H1 (cell line): ENCODE measurements at regions not wholly inside any gene's neighbourhood (a gene's known extent, or its start where the extent isn't known, plus 50 kb on each side); places are given as distances from the start of the nearest gene placed in this dataset.

Experiments used
- CTCF ChIA-PET: fragments of 300-600 bp; sonication (Branson Sonifier 250); formaldehyde crosslinking; loops from one replicate; lab custom pipeline; 2021; ENCODE audit not compliant: partially characterized antibody; lab: Charles Lee
- POLR2A ChIA-PET: fragments of 300-600 bp; sonication (Branson Sonifier 250); formaldehyde crosslinking; loops from one replicate; lab custom pipeline; 2021; ENCODE audit warnings: inconsistent platforms; ENCODE audit not compliant: partially characterized antibody; lab: Charles Lee
- DNase-seq, 2 experiments: peaks; one replicate each; pipeline versions ENCODE4 v3.0.0 to v3.0.0-alpha.2; 2010 to 2022; ENCODE audit warnings: low spot score in 2 of 2, low read depth in 1 of 2, mixed read lengths in 1 of 2
- FAIRE-seq: peaks from 2 replicates; lab custom pipeline; 2011; peaks lifted over from hg19 to GRCh38; lab: Jason Lieb, UNC
- H2AFZ ChIP-seq: 2 replicates; pipeline ENCODE4 v1.8.1; 2012; ENCODE audit warnings: low read length, inconsistent platforms
- H2AK5ac ChIP-seq: 2 replicates; pipeline ENCODE4 v1.6.1; 2013; ENCODE audit warnings: low read depth, low read length
- H2BK120ac ChIP-seq: replicated peaks from 2 replicates; pipeline ENCODE3; 2013; ENCODE audit warnings: low read depth, low read length, inconsistent platforms
- H2BK12ac ChIP-seq: 2 replicates; pipeline ENCODE4 v1.6.1; 2013; ENCODE audit warnings: low read depth, low read length
- H2BK15ac ChIP-seq: 2 replicates; pipeline ENCODE4 v1.6.1; 2013; ENCODE audit warnings: low read length
- H2BK20ac ChIP-seq: 2 replicates; pipeline ENCODE4 v1.6.1; 2013; ENCODE audit warnings: low read length
- H2BK5ac ChIP-seq: 2 replicates; pipeline ENCODE4 v1.6.1; 2013; ENCODE audit warnings: low read depth, low read length
- H3K14ac ChIP-seq: 2 replicates; pipeline ENCODE4 v1.6.1; 2013; ENCODE audit warnings: inconsistent platforms; ENCODE audit not compliant: insufficient read length
- H3K18ac ChIP-seq: 2 replicates; pipeline ENCODE4 v1.6.1; 2013; ENCODE audit warnings: low read length; ENCODE audit errors: extremely low read depth
- H3K23ac ChIP-seq: 2 replicates; pipeline ENCODE4 v1.6.1; 2013; ENCODE audit warnings: inconsistent platforms; ENCODE audit not compliant: insufficient read length
- H3K23me2 ChIP-seq: 2 replicates; pipeline ENCODE4 v1.6.1; 2013; ENCODE audit warnings: low read depth, low read length
- H3K27ac ChIP-seq: 2 replicates; pipeline ENCODE4 v1.6.1; 2011; ENCODE audit warnings: low read depth, low read length, inconsistent platforms
- H3K27me3 ChIP-seq, 4 experiments: replicated peaks in 1 of 4; 1 replicate in 1 of 4; 2 replicates in 3 of 4; pipeline versions ENCODE4 v1.6.1 to v1.8.1; 2011 to 2013; ENCODE audit warnings: low read length in 3 of 4, mild to moderate bottlenecking in 3 of 4, inconsistent platforms in 2 of 4, mixed read lengths in 2 of 4, moderate library complexity in 1 of 4; ENCODE audit not compliant: control insufficient read depth in 3 of 4, insufficient read depth in 3 of 4; ENCODE audit errors: extremely low read depth in 1 of 4
- H3K36me3 ChIP-seq, 4 experiments: 2 replicates each; pipeline versions ENCODE4 v1.6.1 to v1.8.1; 2011 to 2013; ENCODE audit warnings: mild to moderate bottlenecking in 4 of 4, low read length in 3 of 4, moderate library complexity in 2 of 4, control low read depth in 1 of 4, inconsistent platforms in 1 of 4; ENCODE audit not compliant: insufficient read depth in 4 of 4, control insufficient read depth in 2 of 4
- H3K4ac ChIP-seq: replicated peaks from 2 replicates; pipeline ENCODE3; 2013; ENCODE audit warnings: low read length, low read depth, mixed read lengths, inconsistent platforms; ENCODE audit not compliant: insufficient read length
- H3K4me1 ChIP-seq, 4 experiments: replicated peaks in 1 of 4; 1 replicate in 1 of 4; 2 replicates in 3 of 4; pipeline versions ENCODE4 v1.6.1 to v1.8.1; 2011 to 2013; ENCODE audit warnings: low read length in 3 of 4, inconsistent platforms in 2 of 4, mixed read lengths in 1 of 4; ENCODE audit not compliant: insufficient read depth in 4 of 4, control insufficient read depth in 3 of 4
- H3K4me2 ChIP-seq, 2 experiments: 2 replicates each; pipeline versions ENCODE4 v1.6.1 to v1.8.1; 2011 to 2013; ENCODE audit warnings: low read depth in 2 of 2, low read length in 2 of 2, control low read depth in 1 of 2, inconsistent platforms in 1 of 2, mild to moderate bottlenecking in 1 of 2; ENCODE audit not compliant: insufficient read depth in 1 of 2
- H3K4me3 ChIP-seq, 4 experiments: fragments of 200-600, 300-600 bp in 1 of 4; sonication (generic), shearing (Covaris generic), sonication (Bioruptor Twin) in 1 of 4; 2 replicates each; pipeline versions ENCODE4 v1.5.1 to v1.8.1; 2011 to 2016; ENCODE audit warnings: low read length in 4 of 4, low read depth in 3 of 4, control low read depth in 2 of 4, inconsistent platforms in 2 of 4, mild to moderate bottlenecking in 2 of 4, mixed read lengths in 1 of 4, moderate library complexity in 1 of 4; ENCODE audit not compliant: insufficient read depth in 2 of 4; ENCODE audit errors: extremely low read depth in 1 of 4
- H3K56ac ChIP-seq: replicated peaks from 2 replicates; pipeline ENCODE3; 2013; ENCODE audit warnings: low read depth, mild to moderate bottlenecking, mixed read lengths, low read length, inconsistent platforms; ENCODE audit not compliant: insufficient read length
- H3K79me1 ChIP-seq: 2 replicates; pipeline ENCODE4 v1.6.1; 2013; ENCODE audit warnings: low read depth, low read length, control low read depth
- H3K79me2 ChIP-seq, 2 experiments: 2 replicates each; pipeline versions ENCODE4 v1.6.1 to v1.8.1; 2012 to 2013; ENCODE audit warnings: low read length in 2 of 2, mild to moderate bottlenecking in 2 of 2, inconsistent platforms in 1 of 2; ENCODE audit not compliant: insufficient read depth in 2 of 2, control insufficient read depth in 1 of 2
- H3K9ac ChIP-seq, 4 experiments: replicated peaks in 1 of 4; 1 replicate in 1 of 4; 2 replicates in 3 of 4; pipeline versions ENCODE4 v1.6.1 to v1.8.1; 2011 to 2013; ENCODE audit warnings: low read depth in 3 of 4, low read length in 3 of 4, control low read depth in 2 of 4, mild to moderate bottlenecking in 2 of 4, moderate library complexity in 2 of 4, inconsistent platforms in 1 of 4; ENCODE audit errors: extremely low read depth in 1 of 4
- H3K9me3 ChIP-seq, 2 experiments: 2 replicates each; pipeline versions ENCODE4 v1.6.1 to v1.8.1; 2012 to 2013; ENCODE audit warnings: mild to moderate bottlenecking in 2 of 2, moderate library complexity in 2 of 2, control low read depth in 1 of 2, inconsistent platforms in 1 of 2, low read depth in 1 of 2, low read length in 1 of 2, mixed read lengths in 1 of 2; ENCODE audit not compliant: insufficient read depth in 2 of 2
- H4K20me1 ChIP-seq, 2 experiments: replicated peaks in 1 of 2; 2 replicates each; pipeline versions ENCODE3 to v1.8.1; 2011 to 2013; ENCODE audit warnings: inconsistent platforms in 2 of 2, low read length in 2 of 2, mild to moderate bottlenecking in 1 of 2; ENCODE audit not compliant: insufficient read depth in 2 of 2, control insufficient read depth in 1 of 2
- H4K5ac ChIP-seq: 2 replicates; pipeline ENCODE4 v1.6.1; 2013; ENCODE audit warnings: low read length, low read depth, mixed read lengths, inconsistent platforms; ENCODE audit not compliant: insufficient read length
- H4K8ac ChIP-seq: 2 replicates; pipeline ENCODE4 v1.8.0; 2013; ENCODE audit warnings: mild to moderate bottlenecking, moderate library complexity, low read length, inconsistent platforms; ENCODE audit not compliant: insufficient read depth; ENCODE audit errors: extremely low read depth
- H4K91ac ChIP-seq: replicated peaks from 2 replicates; pipeline ENCODE3; 2013; ENCODE audit warnings: low read length, mixed read lengths, inconsistent platforms; ENCODE audit not compliant: insufficient read length
- CBX5 ChIP-seq: fragments of 300-800, 300-1000 bp; sonication (generic); IDR thresholded peaks from 2 replicates; pipeline ENCODE4 v1.7.1; 2016; ENCODE audit warnings: antibody characterized with exemption, low read length, low read depth
- CEBPB ChIP-seq: IDR thresholded peaks from 2 replicates; pipeline ENCODE4 v1.6.1; 2012; ENCODE audit warnings: low read depth, low read length
- CHD1 ChIP-seq: IDR thresholded peaks from 2 replicates; pipeline ENCODE4 v1.6.1; 2012; ENCODE audit warnings: low read depth, low read length, improper control_type of control experiment
- CTBP2 ChIP-seq: IDR thresholded peaks from 2 replicates; pipeline ENCODE4 v1.7.0; 2011; ENCODE audit warnings: borderline replicate concordance, mild to moderate bottlenecking, moderate library complexity, mixed read lengths, low read length; ENCODE audit not compliant: insufficient read depth, insufficient read length
- GABPA ChIP-seq: IDR thresholded peaks from 2 replicates; pipeline ENCODE4 v1.6.1; 2011; ENCODE audit warnings: mild to moderate bottlenecking, low read length, moderate library complexity, borderline replicate concordance; ENCODE audit not compliant: insufficient read depth
- HDAC6 ChIP-seq: IDR thresholded peaks from one replicate; pipeline ENCODE4 v1.7.1; 2012; ENCODE audit warnings: low read depth, mild to moderate bottlenecking, inconsistent platforms, low read length, moderate library complexity
- NRF1 ChIP-seq: IDR thresholded peaks from 2 replicates; pipeline ENCODE4 v1.6.1; 2011; ENCODE audit warnings: mild to moderate bottlenecking, low read depth, low read length, improper control_type of control experiment
- RNF2 ChIP-seq: fragments of 200-900, 300-1000 bp; sonication (generic); IDR thresholded peaks from 2 replicates; pipeline ENCODE4 v1.7.1; 2016; ENCODE audit warnings: borderline replicate concordance, low read depth, mild to moderate bottlenecking, antibody characterized with exemption, low read length; ENCODE audit not compliant: poor library complexity, severe bottlenecking; ENCODE audit errors: missing control alignments
- SP2 ChIP-seq: IDR thresholded peaks from 2 replicates; pipeline ENCODE4 v1.6.1; 2012; ENCODE audit warnings: mild to moderate bottlenecking, low read length, inconsistent platforms
- YY1 ChIP-seq: IDR thresholded peaks from 2 replicates; pipeline ENCODE4 v1.6.1; 2011; ENCODE audit warnings: low read depth, mild to moderate bottlenecking, low read length
- WGBS, 2 experiments: shearing (Covaris generic) in 1 of 2; methylation state at CpG; one replicate each; pipeline versions ENCODE4 v1.1.6 to v1.1.7; 2013 to 2015; ENCODE audit warnings: low lambda C conversion rate in 2 of 2, mixed read lengths in 2 of 2, inconsistent platforms in 1 of 2, low coverage in 1 of 2, missing lambda C conversion rate in 1 of 2; ENCODE audit not compliant: insufficient replicate concordance in 2 of 2, insufficient coverage in 1 of 2, insufficient read length in 1 of 2; ENCODE audit errors: extremely low coverage in 1 of 2, missing lambda C conversion rate in 1 of 2; 5-methylcytosine and 5-hydroxymethylcytosine counted together
- TF ChIP-seq, protein P1 (sequence below): IDR thresholded peaks from 2 replicates; pipeline ENCODE4 v1.6.1; 2012; ENCODE audit warnings: inconsistent platforms

DNA sequence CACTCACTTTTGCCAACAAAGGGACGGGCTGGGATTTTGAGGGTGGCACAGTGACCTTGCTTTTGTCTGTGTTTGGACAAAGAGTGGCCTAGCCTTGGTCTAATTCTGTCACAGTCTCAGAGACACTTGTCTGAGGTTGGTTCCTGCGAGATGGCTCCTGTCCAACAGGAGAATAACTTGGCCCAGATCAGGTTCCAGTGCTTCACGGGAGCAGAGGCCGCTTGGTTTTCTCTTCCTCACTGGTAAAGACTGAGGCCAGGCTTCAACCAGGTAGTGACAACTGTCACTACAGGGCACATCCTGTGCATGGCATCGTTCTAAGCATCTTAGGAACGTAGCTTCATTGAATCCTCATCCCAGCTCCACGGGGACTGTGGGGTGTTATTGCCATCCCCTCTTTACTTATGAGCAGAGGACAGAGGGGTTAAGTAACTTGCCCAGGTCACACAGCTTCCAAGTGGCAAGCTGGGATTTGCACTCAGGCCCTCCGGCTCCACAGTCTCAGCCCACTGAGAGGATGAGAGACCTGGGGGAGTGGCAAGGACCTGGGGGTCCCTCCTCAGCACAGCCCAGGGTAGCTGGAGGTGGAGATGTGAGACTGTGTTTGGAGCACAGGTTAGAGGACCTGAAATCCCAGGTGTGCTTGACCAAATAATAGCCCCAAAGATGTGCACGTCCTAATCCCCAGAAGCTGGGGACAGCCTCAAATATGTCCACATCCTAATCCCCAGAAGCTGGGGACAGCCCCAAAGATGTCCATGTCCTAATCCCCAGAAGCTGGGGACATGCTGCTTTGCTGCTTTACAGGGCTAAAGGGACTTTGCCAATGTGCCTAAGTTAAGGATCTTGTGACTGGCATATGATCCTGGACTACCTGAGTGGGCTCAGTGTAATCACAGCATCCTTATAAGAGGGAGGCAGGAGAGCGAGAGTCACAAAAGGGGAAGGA, 179.2 kb upstream of the RTL1 start:
- CTCF ChIA-PET: interaction anchor here (0.6 to 3.9 kb wide), 19 partner anchors 9 to 215 kb away, joined by 3 to 14 read pairs (median 3); partner anchors contain the start of gene RTL1
- no peak overlapping the region for H2BK20ac ChIP-seq
- H4K20me1 ChIP-seq: no peaks in the 10 kb centered on the region
- no peak overlapping the region for H3K56ac ChIP-seq
- no peak overlapping the region for H2BK120ac ChIP-seq
- H2BK5ac ChIP-seq: no peak overlapping the region
- no peak overlapping the region for H3K23ac ChIP-seq
- no peak overlapping the region for H3K4me3 ChIP-seq
- no peak overlapping the region for H3K14ac ChIP-seq
- peaks cover under 1% of the 10 kb centered on the region; the same call in 1 of the 2 replicates for H3K23me2 ChIP-seq
- FAIRE-seq (no peak), DNase-seq (no peak)
- peaks cover 0 to 5% (median 2%) of the 10 kb centered on the region in 4 experiments; a peak in 5 of 7 replicates for H3K4me1 ChIP-seq
- H3K79me2 ChIP-seq: no peaks in the 10 kb centered on the region
- 95% methylated on average over 10 of the region's 10 CpGs; no CpG with 5 or more reads in 1 of the 2 experiments for WGBS, 2 experiments
- H3K27ac ChIP-seq: no peak overlapping the region
- H4K91ac ChIP-seq: no peak overlapping the region
- no peaks in the 10 kb centered on the region for H3K36me3 ChIP-seq
- H2AK5ac ChIP-seq: 0 out of 2 replicates have a peak overlapping the region, but pooled peaks have one; percentile 24
- H3K79me1 ChIP-seq: no peaks in the 10 kb centered on the region
- H3K4ac ChIP-seq: no peak overlapping the region
- 0 out of 2 replicates have a peak overlapping the region, but pooled peaks have one; percentile 9 for H2BK12ac ChIP-seq
- H2AFZ ChIP-seq: no peak overlapping the region
- no peak overlapping the region for H3K18ac ChIP-seq
- no peak overlapping the region for H4K5ac ChIP-seq
- peaks cover 0 to 4% (median 0%) of the 10 kb centered on the region in 4 experiments; a peak in 3 of 7 replicates for H3K27me3 ChIP-seq
- H3K9ac ChIP-seq: no peak overlapping the region; a peak in 1 of 7 replicates
- no peak overlapping the region for H3K4me2 ChIP-seq
- H2BK15ac ChIP-seq: peak overlapping the region; percentile 72; the same call in 1 of the 2 replicates
- no peaks in the 10 kb centered on the region for H3K9me3 ChIP-seq
- no peak overlapping the region for H4K8ac ChIP-seq
- POLR2A ChIA-PET: no interaction called here
- TF ChIP-seq NRF1 (no peak), GABPA (no peak), SP2 (no peak), RNF2 (no peak), CHD1 (no peak), CBX5 (no peak), HDAC6 (no peak), CEBPB (no peak), CTBP2 (no peak), YY1 (no peak)
- TF ChIP-seq, protein P1, sequence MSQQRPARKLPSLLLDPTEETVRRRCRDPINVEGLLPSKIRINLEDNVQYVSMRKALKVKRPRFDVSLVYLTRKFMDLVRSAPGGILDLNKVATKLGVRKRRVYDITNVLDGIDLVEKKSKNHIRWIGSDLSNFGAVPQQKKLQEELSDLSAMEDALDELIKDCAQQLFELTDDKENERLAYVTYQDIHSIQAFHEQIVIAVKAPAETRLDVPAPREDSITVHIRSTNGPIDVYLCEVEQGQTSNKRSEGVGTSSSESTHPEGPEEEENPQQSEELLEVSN: no peak
